ENCODE measurements at regions not wholly inside any gene's neighbourhood (a gene's known extent, or its start where the extent isn't known, plus 50 kb on each side); places are given as distances from the start of the nearest gene placed in this dataset.

GRCh38 chr2:71951718-71952404, 195.8 kb downstream of the CYP26B1 start:
- DNase-seq, result no peak

DNA sequence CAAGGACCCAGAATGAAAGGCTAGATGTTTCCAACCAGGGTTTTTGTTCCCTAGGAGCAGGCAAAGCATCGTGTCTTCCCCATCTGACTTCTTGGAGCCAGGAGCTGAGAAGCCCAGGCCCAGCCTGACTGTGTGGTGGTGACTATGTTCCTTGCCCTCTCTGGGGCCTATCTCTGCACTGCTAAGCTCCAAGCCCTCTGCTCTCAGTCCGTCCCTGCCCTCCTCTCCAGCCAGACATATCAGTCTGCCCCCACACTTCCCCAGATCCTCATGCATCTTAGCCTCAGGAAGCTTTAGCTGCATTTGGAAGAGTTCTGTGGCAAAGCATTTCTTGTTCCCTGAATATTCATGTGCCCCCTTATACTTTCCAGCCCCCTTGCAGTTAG, 196.6 kb downstream of the CYP26B1 start:
- DNase-seq, result no peak

- DNase-seq, result peak in 1 of 2 experiments; percentile 27
Observed at GRCh38 chr2:71950256-71951082, 197.2 kb downstream of the CYP26B1 start.

DNA sequence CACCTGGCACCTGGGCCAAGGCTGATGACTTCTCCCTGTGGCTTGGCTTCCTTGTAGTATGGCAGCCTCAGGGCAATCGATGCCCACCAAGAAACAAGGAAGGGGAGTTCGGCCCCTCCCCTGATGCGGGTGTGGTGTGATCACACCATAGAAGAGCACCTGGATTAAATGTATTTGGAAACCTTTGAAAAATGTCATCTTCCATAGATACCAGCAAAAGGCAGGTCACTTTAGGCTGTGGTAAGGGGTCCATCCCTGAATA, 198.2 kb downstream of the CYP26B1 start:
- DNase-seq, result no peak

- no peak for DNase-seq
Observed at GRCh38 chr2:71948781-71949536, 198.7 kb downstream of the CYP26B1 start.

GRCh38 chr2:71947809-71948208, 199.9 kb downstream of the CYP26B1 start:
- DNase-seq, result no peak

- DNase-seq, result no peak
Observed at GRCh38 chr2:71945603-71945959, 202.1 kb downstream of the CYP26B1 start.

- no peak for DNase-seq
Observed at GRCh38 chr2:71944806-71945602, 202.7 kb downstream of the CYP26B1 start.

DNA sequence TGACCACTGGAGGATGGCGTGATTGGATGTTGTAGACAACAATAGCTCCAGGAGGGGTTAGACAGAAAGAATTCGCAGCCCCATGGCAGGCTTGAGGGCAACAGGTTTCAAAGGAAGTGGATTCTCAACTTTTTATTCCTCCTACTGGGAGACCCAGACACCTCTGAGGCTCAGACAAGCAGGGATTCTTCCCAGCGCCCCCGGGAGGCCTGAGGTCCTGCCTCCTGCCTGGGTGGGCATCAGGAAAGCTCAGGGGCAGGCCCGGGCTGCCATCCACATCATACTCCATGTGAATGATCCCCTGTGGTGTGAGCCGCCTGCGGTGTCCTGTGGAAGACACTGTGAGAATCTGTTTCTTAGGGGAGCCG, 203.5 kb downstream of the CYP26B1 start:
- DNase-seq, result no peak

- no peak for DNase-seq
Observed at GRCh38 chr2:71943238-71944182, 204.2 kb downstream of the CYP26B1 start.

DNA sequence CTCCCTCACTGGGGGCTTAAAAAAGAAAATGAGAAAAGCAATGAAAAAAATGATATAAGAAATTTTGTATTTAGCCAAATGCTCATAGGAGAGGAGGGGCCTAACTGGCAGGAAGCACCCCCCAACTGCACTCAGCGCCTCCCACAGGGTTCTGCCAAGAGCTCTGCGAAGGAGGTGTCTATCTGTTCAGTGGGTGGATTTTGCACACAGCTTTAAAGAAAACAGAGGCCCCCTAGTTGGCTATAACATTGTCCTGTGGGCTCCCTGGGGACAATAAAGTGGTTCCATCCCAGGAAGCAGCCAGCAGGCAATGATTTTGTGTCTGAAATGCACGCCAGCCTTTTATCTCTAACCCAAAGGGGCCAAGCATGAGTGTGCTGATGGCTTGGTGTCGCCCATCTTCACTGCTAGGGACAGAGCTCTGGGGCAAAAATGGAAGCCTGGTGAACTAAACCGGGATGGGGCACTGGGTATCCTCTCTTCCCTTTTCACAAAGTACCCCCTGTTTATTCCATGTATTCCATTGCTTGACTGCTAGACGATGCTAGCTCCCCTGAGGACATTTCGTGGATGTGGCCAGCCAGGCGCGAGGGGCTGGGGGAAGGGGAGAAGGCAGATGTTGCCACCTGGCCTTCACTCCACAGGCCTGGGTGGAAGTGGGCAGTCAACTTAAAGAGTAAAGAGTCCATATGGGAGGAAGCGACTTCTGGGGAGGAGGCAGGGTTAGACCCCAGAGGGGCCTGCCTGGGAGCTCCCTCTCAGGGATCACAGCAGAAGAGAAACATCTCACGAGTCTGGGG, 205.7 kb downstream of the CYP26B1 start:
- DNase-seq, result no peak

DNA sequence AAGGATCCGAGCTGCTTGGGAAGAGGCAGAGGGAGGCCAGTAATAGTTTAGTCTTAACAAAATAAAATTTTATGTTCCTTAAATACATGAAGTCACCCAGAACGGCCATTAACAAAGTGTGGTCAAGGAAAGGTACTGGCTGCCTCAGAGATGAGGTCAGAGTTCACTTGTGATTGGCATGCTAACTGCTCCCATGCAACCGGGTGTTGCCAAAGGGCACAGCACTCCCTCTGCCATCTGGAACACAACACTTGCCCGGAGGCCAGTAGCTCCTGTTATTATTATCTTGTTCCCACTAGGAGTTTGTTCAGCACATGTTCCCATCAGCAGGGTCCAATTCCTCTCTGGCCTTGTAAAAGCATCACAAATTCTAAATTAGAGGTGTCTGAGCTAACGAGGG, 207.0 kb downstream of the CYP26B1 start:
- no peak for DNase-seq

DNA sequence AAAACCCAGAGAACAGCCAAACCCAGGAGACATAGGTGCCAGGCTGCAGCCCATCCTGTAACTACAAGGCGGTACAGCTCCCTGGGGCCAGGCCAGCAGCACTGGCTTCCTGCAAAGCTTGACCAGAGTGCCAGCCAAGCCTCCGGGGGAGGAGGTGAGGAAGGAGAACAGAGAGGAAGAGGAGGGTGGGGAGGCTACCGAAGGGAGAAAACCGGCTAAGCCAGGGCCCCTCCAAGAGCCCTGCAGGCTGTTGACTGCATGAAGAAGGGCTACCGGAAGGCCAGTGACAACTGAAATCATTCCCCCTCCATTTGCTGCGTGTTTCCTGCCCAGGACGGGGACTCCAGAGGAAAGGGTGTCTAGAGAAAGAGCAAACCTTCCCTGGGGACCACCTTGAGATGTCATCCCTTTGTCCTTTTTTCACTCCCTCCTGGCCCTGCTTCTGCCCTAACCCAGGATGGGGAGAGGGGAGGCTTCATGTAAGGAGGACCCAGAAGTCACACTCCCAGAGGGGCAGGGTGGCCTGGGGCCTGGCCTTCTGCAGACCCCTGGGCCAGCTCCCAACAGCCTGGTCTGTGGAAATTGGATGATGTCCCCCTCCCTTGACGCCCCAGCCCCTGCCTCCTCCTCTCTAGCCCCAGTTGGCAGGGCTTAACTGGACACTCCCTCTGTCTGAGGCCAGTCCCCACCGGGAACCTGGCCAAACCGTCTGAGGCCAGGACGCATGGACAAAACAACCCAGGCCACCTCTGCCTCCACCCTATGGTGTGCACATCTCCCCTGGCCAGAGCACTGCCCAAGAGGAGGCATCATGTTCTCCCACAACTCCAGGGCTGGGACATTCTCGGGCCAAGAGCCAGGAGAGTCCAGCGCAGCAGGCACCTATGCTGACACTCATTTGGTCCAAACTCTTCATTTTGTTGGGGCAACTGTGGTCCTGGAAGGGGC, 207.8 kb downstream of the CYP26B1 start:
- DNase-seq, result no peak

GRCh38 chr2:71938659-71939587, 208.7 kb downstream of the CYP26B1 start:
- DNase-seq, result no peak

DNA sequence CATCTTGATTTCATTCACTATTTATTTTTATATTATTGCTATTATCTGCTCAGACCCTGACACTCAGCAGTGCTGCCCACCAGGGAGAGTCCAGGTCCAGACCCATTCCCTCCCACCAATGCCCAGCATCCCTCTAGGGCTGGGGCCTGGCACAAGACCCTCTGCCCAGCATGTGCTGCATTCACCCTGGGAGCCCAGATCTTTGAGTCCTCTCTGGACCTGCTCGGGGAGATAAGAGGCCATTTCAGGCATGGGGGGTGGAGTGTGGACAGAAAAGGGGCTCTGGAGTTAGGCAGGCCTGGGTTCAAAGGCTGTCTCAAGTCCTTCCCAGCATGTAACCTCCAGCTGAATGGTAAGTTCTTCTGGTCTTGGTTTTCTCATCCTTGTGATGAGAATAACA, 209.6 kb downstream of the CYP26B1 start:
- DNase-seq, result no peak

DNA sequence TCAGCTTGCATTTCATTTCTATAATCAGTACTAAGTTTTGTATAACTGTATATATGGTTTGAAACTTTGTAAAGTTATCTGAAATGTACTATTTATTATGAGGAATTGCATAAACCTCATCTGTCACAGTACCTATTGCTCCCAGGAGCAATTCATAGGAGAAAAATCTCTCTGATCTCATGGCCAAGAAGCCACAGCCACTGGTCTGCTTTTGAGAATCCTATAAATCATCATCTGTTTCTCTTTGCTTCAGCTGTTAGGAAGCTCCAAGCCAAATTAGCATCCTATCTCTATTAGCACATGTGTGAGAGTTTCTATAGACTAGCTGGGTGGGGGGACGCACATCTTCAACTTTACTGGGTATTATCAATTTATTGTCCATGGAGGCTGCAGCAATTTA, 210.3 kb downstream of the CYP26B1 start:
- DNase-seq, result no peak

GRCh38 chr2:71936076-71937030, 211.3 kb downstream of the CYP26B1 start:
- DNase-seq, result no peak
